SK-N-MC (cell line): ENCODE measurements at regions not wholly inside any gene's neighbourhood (a gene's known extent, or its start where the extent isn't known, plus 50 kb on each side); places are given as distances from the start of the nearest gene placed in this dataset.

Experiments
- EZH2 ChIP-seq: fragments of 200-600 bp; sonication (generic); IDR thresholded peaks from one replicate; pipeline ENCODE4 v1.6.1; 2017; ENCODE audit warnings: antibody characterized with exemption
- FOXP2 ChIP-seq: optimal IDR thresholded peaks from 2 replicates; pipeline ENCODE3; 2011; ENCODE audit warnings: mild to moderate bottlenecking, moderate library complexity; ENCODE audit not compliant: insufficient read depth; ENCODE audit errors: extremely low read length, control extremely low read depth
- POLR2AphosphoS5 ChIP-seq: IDR thresholded peaks from 2 replicates; pipeline ENCODE4 v1.6.1; 2012; ENCODE audit warnings: mild to moderate bottlenecking, low read depth, low read length, borderline replicate concordance

DNA sequence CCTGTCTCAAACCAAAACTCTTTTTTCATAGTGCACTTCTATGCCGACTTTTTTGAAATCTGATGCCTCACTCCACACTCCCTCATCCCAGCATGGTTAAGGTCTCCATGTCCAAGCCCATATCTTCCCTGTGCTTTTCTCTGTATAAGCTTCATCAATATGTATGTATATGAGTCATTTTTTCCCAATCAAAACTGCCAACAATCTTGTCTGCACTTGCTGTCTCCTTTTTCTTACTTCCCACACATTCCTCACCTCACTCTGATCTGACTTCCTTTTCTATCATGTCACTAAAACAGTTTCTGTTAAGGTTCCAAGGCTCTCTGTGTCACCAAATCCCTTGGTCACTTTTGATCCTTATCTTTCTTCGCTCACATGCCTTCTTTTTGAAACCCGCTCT lies 88.2 kb upstream of the GPR50 start:
- no peak for TF ChIP-seq EZH2
- TF ChIP-seq POLR2AphosphoS5, result no peak
- TF ChIP-seq FOXP2, result no peak
